ENCODE measurements at regions not wholly inside any gene's neighbourhood (a gene's known extent, or its start where the extent isn't known, plus 50 kb on each side); places are given as distances from the start of the nearest gene placed in this dataset.
A peak's percentile ranks its signal among the peaks of the same experiment; 100 is the strongest.

- Mint-ChIP-seq H3K4me3 (no peak overlapping the region), H3K27ac (no peak overlapping the region), H3K4me1 (no peaks in the 10 kb centered on the region), H3K36me3 (no peaks in the 10 kb centered on the region), H3K9me3 (peaks cover 0 to 4% (median 1%) of the 10 kb centered on the region in 3 donors), H3K27me3 (no peaks in the 10 kb centered on the region)
Observed at GRCh38 chr16:55233464-55233863, 90.5 kb upstream of the IRX6 start.

- H3K4me1 Mint-ChIP-seq, result no peaks in the 10 kb centered on the region
Observed at GRCh38 chr16:55236655-55237054, 87.3 kb upstream of the IRX6 start.

GRCh38 chr16:55239723-55240122, 84.3 kb upstream of the IRX6 start:
- H3K27me3 Mint-ChIP-seq, result no peaks in the 10 kb centered on the region
- no peak overlapping the region for H3K27ac Mint-ChIP-seq
- H3K4me3 Mint-ChIP-seq, result no peak overlapping the region
- H3K9me3 Mint-ChIP-seq, result peaks cover 2 to 4% (median 3%) of the 10 kb centered on the region in 3 donors
- H3K36me3 Mint-ChIP-seq, result no peaks in the 10 kb centered on the region
- no peaks in the 10 kb centered on the region for H3K4me1 Mint-ChIP-seq

More at GRCh38 chr16:55236655-55237054, 87.3 kb upstream of the IRX6 start:
- Mint-ChIP-seq H3K4me3 (no peak overlapping the region), H3K36me3 (no peaks in the 10 kb centered on the region), H3K27me3 (no peaks in the 10 kb centered on the region), H3K27ac (peak overlapping the region in 1 of 3 donors; percentile 46), H3K9me3 (peaks cover 0 to 3% (median under 1%) of the 10 kb centered on the region in 3 donors)

GRCh38 chr16:55240888-55241287, 83.1 kb upstream of the IRX6 start:
- Mint-ChIP-seq H3K27me3 (no peaks in the 10 kb centered on the region), H3K4me1 (no peaks in the 10 kb centered on the region), H3K27ac (no peak overlapping the region), H3K9me3 (peaks cover 2 to 4% (median 3%) of the 10 kb centered on the region in 3 donors), H3K36me3 (no peaks in the 10 kb centered on the region), H3K4me3 (no peak overlapping the region)

- no peak overlapping the region for H3K4me3 Mint-ChIP-seq
- no peaks in the 10 kb centered on the region for H3K4me1 Mint-ChIP-seq
- H3K9me3 Mint-ChIP-seq, result peaks cover 2 to 4% (median 3%) of the 10 kb centered on the region in 3 donors
- H3K36me3 Mint-ChIP-seq, result no peaks in the 10 kb centered on the region
- no peaks in the 10 kb centered on the region for H3K27me3 Mint-ChIP-seq
- H3K27ac Mint-ChIP-seq, result no peak overlapping the region
Observed at GRCh38 chr16:55242667-55243066, 81.3 kb upstream of the IRX6 start.

GRCh38 chr16:55248058-55248457, 75.9 kb upstream of the IRX6 start:
- Mint-ChIP-seq H3K4me1 (no peaks in the 10 kb centered on the region), H3K36me3 (no peaks in the 10 kb centered on the region), H3K4me3 (no peak overlapping the region), H3K27me3 (no peaks in the 10 kb centered on the region), H3K9me3 (peaks cover 0 to 4% (median 0%) of the 10 kb centered on the region in 3 donors), H3K27ac (no peak overlapping the region)

GRCh38 chr16:55248494-55248893, 75.5 kb upstream of the IRX6 start:
- no peak overlapping the region for H3K4me3 Mint-ChIP-seq
- H3K9me3 Mint-ChIP-seq, result peaks cover 0 to 6% (median under 1%) of the 10 kb centered on the region in 3 donors
- no peak overlapping the region for H3K27ac Mint-ChIP-seq
- H3K4me1 Mint-ChIP-seq, result no peaks in the 10 kb centered on the region
- H3K36me3 Mint-ChIP-seq, result no peaks in the 10 kb centered on the region
- H3K27me3 Mint-ChIP-seq, result no peaks in the 10 kb centered on the region

DNA sequence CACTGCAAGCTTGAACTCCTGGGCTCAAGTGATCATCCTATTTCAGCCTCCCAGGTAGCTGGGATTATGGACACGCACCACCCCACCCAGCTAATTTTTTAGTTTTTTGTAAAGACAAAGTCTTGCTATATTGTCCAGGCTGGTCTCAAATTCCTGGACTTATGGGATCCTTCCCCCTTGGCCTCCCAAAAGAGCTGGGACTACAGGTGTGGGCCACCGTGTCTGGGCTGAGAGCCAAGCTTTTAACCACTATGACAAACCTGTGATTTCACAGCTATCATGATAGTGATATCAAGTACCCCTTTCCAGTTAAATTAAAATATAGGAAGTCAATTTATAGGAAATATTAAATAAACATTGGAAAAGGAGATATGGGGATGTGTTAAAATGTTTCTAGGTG, 74.6 kb upstream of the IRX6 start:
- Mint-ChIP-seq H3K9me3 (peaks cover 0 to 10% (median 6%) of the 10 kb centered on the region in 3 donors), H3K4me3 (no peak overlapping the region), H3K27me3 (no peaks in the 10 kb centered on the region), H3K4me1 (no peaks in the 10 kb centered on the region), H3K27ac (no peak overlapping the region), H3K36me3 (no peaks in the 10 kb centered on the region)

- Mint-ChIP-seq H3K27ac (no peak overlapping the region), H3K9me3 (peaks cover 2 to 13% (median 6%) of the 10 kb centered on the region in 3 donors), H3K27me3 (no peaks in the 10 kb centered on the region), H3K4me1 (no peaks in the 10 kb centered on the region), H3K36me3 (no peaks in the 10 kb centered on the region), H3K4me3 (no peak overlapping the region)
Observed at GRCh38 chr16:55249936-55250335, 74.1 kb upstream of the IRX6 start.

DNA sequence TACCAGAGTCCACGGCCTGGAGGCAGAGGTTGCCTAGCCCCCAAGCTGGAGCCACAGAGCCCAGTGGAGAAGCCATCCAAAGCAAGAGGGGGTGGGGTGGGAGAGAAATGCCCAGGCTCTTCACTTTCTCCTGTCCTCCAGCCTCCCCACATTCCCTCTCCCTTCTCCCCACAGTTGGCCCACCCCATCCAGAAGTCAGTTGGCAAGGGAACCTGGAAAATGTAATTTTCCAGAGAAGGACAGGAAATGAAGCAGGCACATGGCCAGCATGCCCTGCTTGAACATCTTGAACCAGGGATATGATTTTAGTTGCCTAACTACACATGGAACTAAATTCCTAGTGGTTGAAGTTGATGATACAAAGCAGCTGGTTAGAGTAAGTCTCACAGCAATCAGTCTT, 73.3 kb upstream of the IRX6 start:
- Mint-ChIP-seq H3K4me3 (no peak overlapping the region), H3K4me1 (no peaks in the 10 kb centered on the region), H3K36me3 (no peaks in the 10 kb centered on the region), H3K27me3 (no peaks in the 10 kb centered on the region), H3K9me3 (peaks cover 2 to 15% (median 6%) of the 10 kb centered on the region in 3 donors), H3K27ac (no peak overlapping the region)

DNA sequence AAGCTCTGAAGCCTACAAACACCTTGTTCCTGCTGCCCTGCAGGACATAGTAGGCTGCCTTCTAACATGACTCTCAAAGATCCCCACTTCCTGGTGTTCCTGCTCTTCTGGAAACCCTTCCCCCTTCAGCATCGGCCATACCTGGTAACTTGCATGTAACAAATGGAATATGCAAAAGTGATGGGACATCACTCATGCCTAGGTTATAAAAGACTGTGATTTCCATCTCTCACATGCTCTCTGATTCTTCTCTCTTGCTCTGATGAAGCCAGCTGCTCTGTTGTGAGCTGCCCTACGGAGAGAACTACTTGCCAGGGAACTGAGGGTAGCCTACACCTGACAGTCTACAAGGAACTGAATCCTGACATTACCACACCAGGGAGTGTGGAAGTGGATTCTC, 72.9 kb upstream of the IRX6 start:
- Mint-ChIP-seq H3K4me3 (no peak overlapping the region), H3K4me1 (no peaks in the 10 kb centered on the region), H3K27me3 (no peaks in the 10 kb centered on the region), H3K9me3 (peaks cover 2 to 15% (median 6%) of the 10 kb centered on the region in 3 donors), H3K27ac (no peak overlapping the region), H3K36me3 (no peaks in the 10 kb centered on the region)

DNA sequence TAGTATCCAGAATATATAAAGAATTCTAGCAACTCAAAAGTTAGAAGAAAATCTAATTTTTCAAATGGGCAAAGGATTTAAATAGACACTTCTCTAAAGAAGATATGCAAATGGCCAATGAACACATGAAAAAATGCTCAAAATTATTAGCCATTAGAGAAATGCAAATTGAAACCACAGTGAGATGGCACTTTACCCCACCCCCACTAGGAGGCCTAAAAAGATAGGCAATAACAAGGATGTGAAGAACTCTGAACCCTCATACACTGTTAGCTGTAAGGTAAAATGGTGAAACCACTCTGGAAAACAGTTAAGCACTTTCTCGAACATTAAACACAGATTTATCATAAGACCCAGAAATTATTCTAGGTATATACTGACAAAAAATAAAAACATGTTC, 71.4 kb upstream of the IRX6 start:
- H3K9me3 Mint-ChIP-seq, result peaks cover 2 to 15% (median 6%) of the 10 kb centered on the region in 3 donors
- H3K27me3 Mint-ChIP-seq, result no peaks in the 10 kb centered on the region
- no peak overlapping the region for H3K4me3 Mint-ChIP-seq
- no peak overlapping the region for H3K27ac Mint-ChIP-seq
- H3K4me1 Mint-ChIP-seq, result no peaks in the 10 kb centered on the region
- peaks cover 2% of the 10 kb centered on the region for H3K36me3 Mint-ChIP-seq

DNA sequence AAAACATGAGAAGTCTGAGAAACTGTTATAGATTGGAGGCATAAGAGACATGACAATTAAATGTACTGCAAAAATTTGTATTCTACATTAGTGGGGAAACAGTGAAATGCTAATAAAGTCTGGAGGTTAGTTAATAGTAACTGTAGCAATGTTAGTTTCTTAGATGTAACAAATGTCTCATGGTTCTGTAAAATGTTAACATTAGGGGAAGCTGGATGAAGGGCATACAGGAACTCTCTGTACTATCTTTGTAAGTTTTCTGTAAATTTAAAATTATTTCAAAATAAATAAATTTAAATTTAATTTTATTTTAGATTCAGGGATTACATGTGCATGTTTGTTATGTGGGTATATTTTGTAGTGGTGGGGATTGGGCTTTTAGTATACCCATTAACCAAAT, 70.0 kb upstream of the IRX6 start:
- H3K27me3 Mint-ChIP-seq, result no peaks in the 10 kb centered on the region
- H3K36me3 Mint-ChIP-seq, result peaks cover 2% of the 10 kb centered on the region
- no peak overlapping the region for H3K4me3 Mint-ChIP-seq
- H3K4me1 Mint-ChIP-seq, result peaks cover 0 to 1% (median 0%) of the 10 kb centered on the region in 3 donors
- H3K27ac Mint-ChIP-seq, result no peak overlapping the region
- peaks cover 2 to 15% (median 6%) of the 10 kb centered on the region in 3 donors for H3K9me3 Mint-ChIP-seq

DNA sequence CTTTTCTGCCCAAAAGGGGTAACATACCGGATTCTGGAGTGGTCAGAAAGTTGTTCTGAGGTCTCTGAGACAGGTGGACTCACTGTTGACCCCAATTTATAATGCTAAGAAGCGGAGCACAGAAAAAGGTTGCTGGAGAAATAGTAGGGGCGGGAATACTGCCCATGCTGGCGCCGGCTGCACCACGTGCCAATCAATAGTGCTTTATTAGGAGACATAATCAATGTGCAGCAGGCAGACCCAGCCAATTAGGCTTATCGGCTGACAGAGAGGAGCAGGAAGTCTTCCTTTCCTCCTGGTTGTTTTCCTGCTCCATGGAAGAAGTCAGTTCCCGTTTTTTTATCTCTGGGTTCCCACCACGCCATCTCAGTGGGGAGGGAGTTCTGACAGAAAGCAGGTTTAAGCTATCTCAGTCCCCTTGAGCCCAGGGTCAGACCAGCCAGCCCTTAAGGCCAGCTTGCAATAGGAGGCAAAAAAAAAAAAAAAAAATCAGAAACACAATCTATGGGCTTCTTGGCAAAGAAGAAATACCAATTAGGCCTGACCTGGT, 68.2 kb upstream of the IRX6 start:
- H3K27me3 Mint-ChIP-seq, result no peaks in the 10 kb centered on the region
- H3K4me1 Mint-ChIP-seq, result peaks cover 0 to 1% (median 0%) of the 10 kb centered on the region in 3 donors
- H3K36me3 Mint-ChIP-seq, result peaks cover 2% of the 10 kb centered on the region
- peaks cover 2 to 15% (median 6%) of the 10 kb centered on the region in 3 donors for H3K9me3 Mint-ChIP-seq
- H3K4me3 Mint-ChIP-seq, result no peak overlapping the region
- H3K27ac Mint-ChIP-seq, result no peak overlapping the region

DNA sequence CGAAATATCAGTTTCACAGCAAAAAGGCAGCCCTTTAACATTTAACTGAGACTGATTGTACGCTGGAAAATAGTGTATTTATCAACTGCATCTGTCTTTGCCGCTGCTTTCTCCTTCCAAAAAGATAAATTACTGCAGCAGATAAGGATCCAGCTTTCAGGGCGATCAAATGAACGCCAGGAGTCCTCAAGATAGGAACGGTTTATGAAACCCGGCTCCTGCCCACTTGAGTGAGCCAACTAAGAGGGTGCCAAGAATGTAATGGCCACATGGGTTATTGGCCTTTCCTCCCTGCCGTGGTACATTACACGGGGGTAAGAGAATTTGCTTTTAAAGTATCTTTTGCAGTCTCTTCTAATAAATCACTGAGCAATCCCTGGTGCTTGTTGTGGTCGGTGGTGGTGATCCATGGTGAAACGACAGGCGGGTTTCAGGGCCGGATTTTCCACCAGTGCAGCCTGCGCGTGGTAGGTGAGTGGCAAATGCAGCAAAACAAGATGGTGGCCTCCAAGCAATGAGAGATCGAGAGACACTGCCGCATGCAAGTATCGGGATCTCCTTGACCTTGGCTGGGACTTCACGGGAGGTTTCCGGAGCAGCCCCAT, 67.5 kb upstream of the IRX6 start:
- no peak overlapping the region for H3K4me3 Mint-ChIP-seq

More for the DNA sequence above, 67.5 kb upstream of the IRX6 start:
- no peak overlapping the region for H3K27ac Mint-ChIP-seq
- no peaks in the 10 kb centered on the region for H3K27me3 Mint-ChIP-seq
- H3K4me1 Mint-ChIP-seq, result peaks cover 0 to 1% (median 0%) of the 10 kb centered on the region in 3 donors
- H3K36me3 Mint-ChIP-seq, result peaks cover 2% of the 10 kb centered on the region
- H3K9me3 Mint-ChIP-seq, result peaks cover 2 to 13% (median 6%) of the 10 kb centered on the region in 3 donors
